HUES64 (cell line): ENCODE measurements at regions not wholly inside any gene's neighbourhood (a gene's known extent, or its start where the extent isn't known, plus 50 kb on each side); places are given as distances from the start of the nearest gene placed in this dataset.

ENCODE experiments used
- H3K27ac ChIP-seq: 2 replicates; pipeline ENCODE4 v1.7.0; 2013; ENCODE audit warnings: low read depth, low read length, inconsistent platforms
- H3K27me3 ChIP-seq: 2 replicates; pipeline ENCODE4 v1.6.1; 2013; ENCODE audit warnings: mild to moderate bottlenecking, low read length; ENCODE audit not compliant: insufficient read depth
- H3K36me3 ChIP-seq: 2 replicates; pipeline ENCODE4 v1.6.1; 2013; ENCODE audit warnings: mild to moderate bottlenecking, low read length; ENCODE audit not compliant: insufficient read depth
- H3K4me1 ChIP-seq: 2 replicates; pipeline ENCODE4 v1.6.1; 2013; ENCODE audit warnings: mild to moderate bottlenecking, low read length, moderate library complexity; ENCODE audit not compliant: insufficient read depth
- H3K4me3 ChIP-seq: 2 replicates; pipeline ENCODE4 v1.5.1; 2013; ENCODE audit warnings: mild to moderate bottlenecking, low read length, moderate library complexity
- H3K9ac ChIP-seq: 2 replicates; pipeline ENCODE4 v1.6.1; 2013; ENCODE audit warnings: mild to moderate bottlenecking, low read depth, low read length
- H3K9me3 ChIP-seq: 2 replicates; pipeline ENCODE4 v1.6.1; 2013; ENCODE audit warnings: low read depth, low read length; ENCODE audit not compliant: insufficient read depth
- WGBS: fragments of 150-250, 120-280 bp; methylation state at CpG from one replicate; pipeline ENCODE4 v1.1.7; 2013; ENCODE audit warnings: missing lambda C conversion rate; 5-methylcytosine and 5-hydroxymethylcytosine counted together

DNA sequence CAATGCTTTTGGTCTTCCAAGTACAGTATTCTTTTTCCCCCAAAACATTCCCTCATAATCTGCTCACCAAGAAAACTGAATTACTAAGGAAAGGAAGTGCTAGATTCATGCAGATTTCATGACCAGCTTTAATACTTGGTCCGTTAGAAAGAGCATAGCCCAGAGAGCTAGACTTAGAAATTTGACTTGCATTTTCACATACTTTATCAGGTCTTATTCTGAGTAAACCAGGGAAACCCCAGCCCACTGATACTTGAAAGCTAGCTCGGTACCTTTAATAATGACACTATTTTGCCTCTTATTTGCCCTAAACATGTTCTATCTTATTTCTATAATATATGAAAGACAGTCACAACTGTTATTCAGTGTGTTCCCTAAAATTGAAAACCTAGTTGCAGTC, 204.5 kb downstream of the TTLL7 start:
- H3K4me1 ChIP-seq = peaks cover 9% of the 10 kb centered on the region

DNA sequence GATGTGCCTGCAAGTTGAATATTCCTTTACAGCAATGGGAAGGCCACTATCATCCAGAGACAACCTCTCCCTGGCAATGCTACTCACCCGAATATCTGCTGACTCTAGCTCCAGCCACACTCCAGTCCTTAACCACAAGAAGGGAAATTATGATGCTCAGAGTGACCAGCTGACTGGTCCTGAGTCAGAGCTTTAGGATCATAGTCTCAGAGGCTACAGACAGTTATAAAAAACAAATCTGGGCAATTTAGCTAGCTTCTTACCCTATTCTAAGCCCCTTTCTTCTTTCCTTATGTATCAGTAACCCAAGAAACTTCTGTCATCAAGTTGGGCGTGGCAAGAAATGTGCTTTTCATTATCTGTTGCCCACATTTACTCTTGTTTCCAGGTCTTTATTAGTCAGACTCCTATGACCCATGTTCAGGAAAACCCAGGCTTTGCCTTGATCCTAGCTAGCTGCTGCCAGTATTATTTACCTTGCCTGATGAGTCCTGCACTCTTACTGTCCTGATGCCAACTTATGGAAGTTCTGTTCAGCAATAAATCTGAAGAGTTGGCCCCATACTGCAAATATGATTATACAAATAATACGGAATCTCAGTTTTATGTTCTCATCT, 207.0 kb downstream of the TTLL7 start:
- 92% methylated on average over 3 of the region's 3 CpGs for WGBS
- no peaks in the 10 kb centered on the region for H3K27me3 ChIP-seq
- H3K36me3 ChIP-seq = no peaks in the 10 kb centered on the region
- peaks cover 17% of the 10 kb centered on the region for H3K4me1 ChIP-seq
- H3K27ac ChIP-seq = no peak overlapping the region
- no peak overlapping the region for H3K9ac ChIP-seq
- H3K9me3 ChIP-seq = no peaks in the 10 kb centered on the region
- H3K4me3 ChIP-seq = no peak overlapping the region

More for the DNA sequence above, 204.5 kb downstream of the TTLL7 start:
- Histone ChIP-seq H3K27ac (no peak overlapping the region), H3K9me3 (no peaks in the 10 kb centered on the region), H3K4me3 (no peak overlapping the region), H3K36me3 (no peaks in the 10 kb centered on the region), H3K27me3 (no peaks in the 10 kb centered on the region), H3K9ac (no peak overlapping the region)
- 96% methylated on average over 2 of the region's 2 CpGs for WGBS

- WGBS = 100% methylated on average over 1 of the region's 3 CpGs
- H3K4me3 ChIP-seq = no peak overlapping the region
- no peaks in the 10 kb centered on the region for H3K36me3 ChIP-seq
- no peak overlapping the region for H3K27ac ChIP-seq
- H3K9ac ChIP-seq = no peak overlapping the region
- peaks cover 23% of the 10 kb centered on the region for H3K4me1 ChIP-seq
- no peaks in the 10 kb centered on the region for H3K27me3 ChIP-seq
- no peaks in the 10 kb centered on the region for H3K9me3 ChIP-seq
Measured at GRCh38 chr1:83790446-83790845, 208.5 kb downstream of the TTLL7 start.

GRCh38 chr1:83787246-83787998, 211.5 kb downstream of the TTLL7 start:
- WGBS = 72% methylated on average over 3 of the region's 3 CpGs
- H3K27ac ChIP-seq = no peak overlapping the region; the same call in 1 of the 2 replicates
- H3K36me3 ChIP-seq = no peaks in the 10 kb centered on the region
- peaks cover 23% of the 10 kb centered on the region for H3K4me1 ChIP-seq
- no peak overlapping the region for H3K4me3 ChIP-seq
- no peaks in the 10 kb centered on the region for H3K27me3 ChIP-seq
- no peak overlapping the region for H3K9ac ChIP-seq
- H3K9me3 ChIP-seq = peaks cover 6% of the 10 kb centered on the region; the same call in 1 of the 2 replicates

GRCh38 chr1:83781667-83782066, 217.3 kb downstream of the TTLL7 start:
- Histone ChIP-seq H3K27me3 (no peaks in the 10 kb centered on the region), H3K9me3 (peaks cover 6% of the 10 kb centered on the region; the same call in 1 of the 2 replicates), H3K36me3 (no peaks in the 10 kb centered on the region), H3K4me3 (no peak overlapping the region), H3K27ac (no peak overlapping the region), H3K4me1 (peaks cover 37% of the 10 kb centered on the region), H3K9ac (no peak overlapping the region)
- 98% methylated on average over 2 of the region's 2 CpGs for WGBS

GRCh38 chr1:83779565-83779964, 219.4 kb downstream of the TTLL7 start:
- H3K27me3 ChIP-seq = no peaks in the 10 kb centered on the region
- H3K9ac ChIP-seq = no peak overlapping the region
- peaks cover 6% of the 10 kb centered on the region; the same call in 1 of the 2 replicates for H3K9me3 ChIP-seq
- no peak overlapping the region for H3K27ac ChIP-seq
- H3K36me3 ChIP-seq = no peaks in the 10 kb centered on the region
- peaks cover 34% of the 10 kb centered on the region for H3K4me1 ChIP-seq
- no peak overlapping the region for H3K4me3 ChIP-seq

DNA sequence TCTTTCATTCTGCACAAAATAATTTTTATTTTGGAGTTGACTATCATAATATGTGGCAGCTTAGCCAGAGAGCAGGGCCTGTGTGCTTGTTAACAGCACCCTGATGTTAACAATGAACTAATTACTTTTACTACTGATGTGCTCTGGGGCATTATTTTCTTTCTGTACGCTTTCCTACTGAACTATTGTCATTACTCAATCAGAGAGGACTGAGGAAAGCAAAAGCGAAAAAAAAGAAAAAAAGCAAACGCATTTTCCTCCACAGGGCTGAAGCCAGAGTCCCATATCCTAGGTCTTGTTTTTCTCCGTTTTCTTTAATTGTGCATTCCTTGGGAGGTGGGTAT, 221.2 kb downstream of the TTLL7 start:
- H3K36me3 ChIP-seq = no peaks in the 10 kb centered on the region
- H3K9ac ChIP-seq = no peak overlapping the region
- no peak overlapping the region for H3K27ac ChIP-seq
- H3K9me3 ChIP-seq = no peaks in the 10 kb centered on the region
- H3K4me3 ChIP-seq = no peak overlapping the region
- WGBS = 86% methylated on average over 4 of the region's 4 CpGs
- H3K27me3 ChIP-seq = no peaks in the 10 kb centered on the region
- peaks cover 34% of the 10 kb centered on the region for H3K4me1 ChIP-seq

- H3K4me3 ChIP-seq = no peak overlapping the region
- peaks cover 34% of the 10 kb centered on the region for H3K4me1 ChIP-seq
- no peaks in the 10 kb centered on the region for H3K36me3 ChIP-seq
- no peaks in the 10 kb centered on the region for H3K9me3 ChIP-seq
- 85% methylated on average over 7 of the region's 7 CpGs for WGBS
- no peak overlapping the region for H3K9ac ChIP-seq
- no peaks in the 10 kb centered on the region for H3K27me3 ChIP-seq
- H3K27ac ChIP-seq = no peak overlapping the region
Measured at GRCh38 chr1:83776913-83777757, 221.8 kb downstream of the TTLL7 start.

GRCh38 chr1:83775977-83776603, 222.8 kb downstream of the TTLL7 start:
- Histone ChIP-seq H3K27me3 (no peaks in the 10 kb centered on the region), H3K36me3 (no peaks in the 10 kb centered on the region), H3K27ac (no peak overlapping the region), H3K4me3 (no peak overlapping the region), H3K9ac (no peak overlapping the region), H3K4me1 (peaks cover 34% of the 10 kb centered on the region), H3K9me3 (no peaks in the 10 kb centered on the region)
- 92% methylated on average over 1 of the region's 1 CpG for WGBS

DNA sequence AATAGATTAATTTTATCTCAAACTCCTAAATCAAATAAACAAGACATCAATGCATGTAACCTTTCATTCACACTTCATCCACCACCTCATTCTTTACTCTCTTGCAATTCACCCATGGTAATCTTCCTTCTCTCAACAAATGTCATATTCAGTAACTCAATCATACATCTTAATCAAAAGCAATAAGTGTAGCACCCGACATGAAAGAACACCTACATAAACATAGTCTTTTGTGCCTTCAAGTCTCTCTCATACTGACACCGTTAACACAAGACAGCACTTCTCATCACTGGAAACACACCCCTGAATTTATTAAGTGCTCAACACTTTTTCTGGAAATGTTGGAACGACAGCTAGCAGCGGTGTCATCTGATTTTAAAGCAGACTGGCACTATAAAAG, 225.9 kb downstream of the TTLL7 start:
- WGBS = 92% methylated on average over 4 of the region's 4 CpGs

GRCh38 chr1:83770319-83770661, 228.6 kb downstream of the TTLL7 start:
- no peak overlapping the region for H3K27ac ChIP-seq
- H3K4me3 ChIP-seq = no peak overlapping the region
- no peaks in the 10 kb centered on the region for H3K9me3 ChIP-seq
- H3K4me1 ChIP-seq = peaks cover 10% of the 10 kb centered on the region; the same call in 1 of the 2 replicates
- no peaks in the 10 kb centered on the region for H3K36me3 ChIP-seq
- no peaks in the 10 kb centered on the region for H3K27me3 ChIP-seq
- H3K9ac ChIP-seq = no peak overlapping the region

More for the DNA sequence above, 225.9 kb downstream of the TTLL7 start:
- Histone ChIP-seq H3K27ac (no peak overlapping the region), H3K4me3 (no peak overlapping the region), H3K9ac (no peak overlapping the region), H3K9me3 (no peaks in the 10 kb centered on the region), H3K27me3 (no peaks in the 10 kb centered on the region), H3K4me1 (peaks cover 20% of the 10 kb centered on the region), H3K36me3 (no peaks in the 10 kb centered on the region)
